H9 (cell line): ENCODE measurements at regions not wholly inside any gene's neighbourhood (a gene's known extent, or its start where the extent isn't known, plus 50 kb on each side); places are given as distances from the start of the nearest gene placed in this dataset.
A peak's percentile ranks its signal among the peaks of the same experiment; 100 is the strongest.

Experiments used
- DNase-seq: peaks from one replicate; pipeline ENCODE4 v3.0.0-alpha.2; 2017
- H2AFZ ChIP-seq: one replicate; pipeline ENCODE4 v1.6.1; 2013; ENCODE audit warnings: mild to moderate bottlenecking, low read length, control low read depth, moderate library complexity
- H2AK5ac ChIP-seq: 2 replicates; pipeline ENCODE4 v1.6.1; 2013; ENCODE audit warnings: low read length, control low read depth, mixed read lengths; ENCODE audit not compliant: insufficient read length
- H2BK120ac ChIP-seq: one replicate; pipeline ENCODE4 v1.6.1; 2013; ENCODE audit warnings: low read depth, mild to moderate bottlenecking, low read length, control low read depth, inconsistent platforms; ENCODE audit not compliant: poor library complexity, severe bottlenecking
- H2BK12ac ChIP-seq: 2 replicates; pipeline ENCODE4 v1.6.1; 2013; ENCODE audit warnings: low read length, control low read depth, mixed read lengths, low read depth; ENCODE audit not compliant: insufficient read length
- H2BK15ac ChIP-seq: 2 replicates; pipeline ENCODE4 v1.6.1; 2013; ENCODE audit warnings: low read depth, low read length, control low read depth
- H2BK20ac ChIP-seq: one replicate; pipeline ENCODE4 v1.6.1; 2013; ENCODE audit warnings: low read depth, mild to moderate bottlenecking, low read length, control low read depth, inconsistent platforms; ENCODE audit not compliant: poor library complexity, severe bottlenecking
- H2BK5ac ChIP-seq: 2 replicates; pipeline ENCODE4 v1.6.1; 2013; ENCODE audit warnings: low read length, control low read depth, mixed read lengths; ENCODE audit not compliant: insufficient read length
- H3K14ac ChIP-seq: 2 replicates; pipeline ENCODE4 v1.6.1; 2013; ENCODE audit warnings: low read length, control low read depth; ENCODE audit not compliant: insufficient read depth
- H3K18ac ChIP-seq: 2 replicates; pipeline ENCODE4 v1.6.1; 2013; ENCODE audit warnings: low read depth, mild to moderate bottlenecking, mixed read lengths, low read length, control low read depth; ENCODE audit not compliant: insufficient read length
- H3K23ac ChIP-seq: 2 replicates; pipeline ENCODE4 v1.6.1; 2013; ENCODE audit warnings: low read length, control low read depth, mixed read lengths, low read depth; ENCODE audit not compliant: insufficient read length
- H3K23me2 ChIP-seq: 2 replicates; pipeline ENCODE4 v1.6.1; 2013; ENCODE audit warnings: low read depth, mild to moderate bottlenecking, mixed read lengths, low read length, control low read depth; ENCODE audit not compliant: insufficient read length, poor library complexity, severe bottlenecking
- H3K27ac ChIP-seq: 2 replicates; pipeline ENCODE4 v1.5.1; 2013; ENCODE audit warnings: low read length, control low read depth, mixed read lengths, low read depth; ENCODE audit not compliant: insufficient read length
- H3K27me3 ChIP-seq: 2 replicates; pipeline ENCODE4 v1.6.1; 2013; ENCODE audit warnings: low read length, control low read depth, inconsistent platforms; ENCODE audit not compliant: insufficient read depth
- H3K4ac ChIP-seq: 2 replicates; pipeline ENCODE4 v1.6.1; 2013; ENCODE audit warnings: low read depth, mild to moderate bottlenecking, control low read depth, inconsistent platforms, low read length, moderate library complexity
- H3K4me1 ChIP-seq: 2 replicates; pipeline ENCODE4 v1.6.1; 2013; ENCODE audit warnings: low read length, control low read depth, inconsistent platforms; ENCODE audit not compliant: insufficient read depth
- H3K4me2 ChIP-seq: 2 replicates; pipeline ENCODE4 v1.6.1; 2013; ENCODE audit warnings: low read length, control low read depth, mixed read lengths; ENCODE audit not compliant: insufficient read length, insufficient read depth
- H3K56ac ChIP-seq: 2 replicates; pipeline ENCODE4 v1.6.1; 2013; ENCODE audit warnings: low read depth, mild to moderate bottlenecking, mixed read lengths, low read length, control low read depth; ENCODE audit not compliant: insufficient read length
- H3K79me1 ChIP-seq: 2 replicates; pipeline ENCODE4 v1.6.1; 2013; ENCODE audit warnings: low read depth, mild to moderate bottlenecking, moderate library complexity, low read length, control low read depth, inconsistent platforms; ENCODE audit not compliant: insufficient read depth, poor library complexity, severe bottlenecking
- H3K79me2 ChIP-seq: 2 replicates; pipeline ENCODE4 v1.6.1; 2013; ENCODE audit warnings: low read length, control low read depth, inconsistent platforms; ENCODE audit not compliant: insufficient read depth
- H3K9ac ChIP-seq: 2 replicates; pipeline ENCODE4 v1.6.1; 2013; ENCODE audit warnings: low read length, control low read depth, mixed read lengths; ENCODE audit not compliant: insufficient read length; ENCODE audit errors: extremely low read depth
- H3K9me3 ChIP-seq: one replicate; pipeline ENCODE4 v1.6.1; 2013; ENCODE audit warnings: low read depth, low read length, inconsistent platforms; ENCODE audit not compliant: control insufficient read depth
- H3T11ph ChIP-seq: one replicate; pipeline ENCODE4 v1.6.1; 2013; ENCODE audit warnings: mild to moderate bottlenecking, low read length, control low read depth, inconsistent platforms
- H4K20me1 ChIP-seq: one replicate; pipeline ENCODE4 v1.6.1; 2013; ENCODE audit not compliant: control insufficient read depth, insufficient read length, insufficient read depth
- H4K5ac ChIP-seq: 2 replicates; pipeline ENCODE4 v1.6.1; 2013; ENCODE audit warnings: low read depth, mild to moderate bottlenecking, mixed read lengths, low read length, control low read depth; ENCODE audit not compliant: insufficient read length
- H4K8ac ChIP-seq: replicated peaks from 2 replicates; pipeline ENCODE4 v1.6.1; 2013; ENCODE audit warnings: low read length, control low read depth, mixed read lengths, low read depth; ENCODE audit not compliant: insufficient read length
- H4K91ac ChIP-seq: 2 replicates; pipeline ENCODE4 v1.6.1; 2013; ENCODE audit warnings: low read depth, mild to moderate bottlenecking, moderate library complexity, mixed read lengths, low read length, control low read depth; ENCODE audit not compliant: insufficient read length
- H3K27ac Mint-ChIP-seq, 3 experiments: 2 replicates in 2 of 3; 3 replicates in 1 of 3; pipeline ENCODE4 v1.8.0; 2020 to 2021; ENCODE audit warnings: mixed read lengths in 3 of 3, mild to moderate bottlenecking in 1 of 3, moderate library complexity in 1 of 3
- H3K27me3 Mint-ChIP-seq: 2 replicates; pipeline ENCODE4 v1.8.0; 2021; ENCODE audit warnings: low read depth, mild to moderate bottlenecking, moderate library complexity, mixed read lengths
- H3K36me3 Mint-ChIP-seq, 3 experiments: 2 replicates in 2 of 3; 3 replicates in 1 of 3; pipeline ENCODE4 v1.8.0; 2020 to 2021; ENCODE audit warnings: low read depth in 3 of 3, mixed read lengths in 3 of 3; ENCODE audit not compliant: insufficient read depth in 1 of 3
- H3K4me1 Mint-ChIP-seq, 2 experiments: 2 replicates each; pipeline ENCODE4 v1.8.0; 2020; ENCODE audit warnings: mixed read lengths in 2 of 2
- H3K4me3 Mint-ChIP-seq, 2 experiments: 2 replicates in 1 of 2; 3 replicates in 1 of 2; pipeline ENCODE4 v1.8.0; 2020 to 2021; ENCODE audit warnings: mild to moderate bottlenecking in 2 of 2, mixed read lengths in 2 of 2, moderate library complexity in 1 of 2
- H3K9me3 Mint-ChIP-seq, 2 experiments: 2 replicates in 1 of 2; 3 replicates in 1 of 2; pipeline ENCODE4 v1.8.0; 2020; ENCODE audit warnings: mild to moderate bottlenecking in 2 of 2, mixed read lengths in 2 of 2, moderate library complexity in 1 of 2
- WGBS: extraction: QIAGEN DNeasy Blood & Tissue Kit; methylation state at CpG from one replicate; pipeline ENCODE4 v1.1.7; 2013; ENCODE audit warnings: missing lambda C conversion rate, low lambda C conversion rate, mixed read lengths; ENCODE audit not compliant: insufficient read length; ENCODE audit errors: extremely low coverage; 5-methylcytosine and 5-hydroxymethylcytosine counted together
- TF ChIP-seq, protein P1 (sequence below): fragments of 200-600 bp; sonication (generic); conservative IDR thresholded peaks from 3 replicates; pipeline ENCODE4 v1.8.0; 2021; ENCODE audit warnings: antibody characterized with exemption, mild to moderate bottlenecking

DNA sequence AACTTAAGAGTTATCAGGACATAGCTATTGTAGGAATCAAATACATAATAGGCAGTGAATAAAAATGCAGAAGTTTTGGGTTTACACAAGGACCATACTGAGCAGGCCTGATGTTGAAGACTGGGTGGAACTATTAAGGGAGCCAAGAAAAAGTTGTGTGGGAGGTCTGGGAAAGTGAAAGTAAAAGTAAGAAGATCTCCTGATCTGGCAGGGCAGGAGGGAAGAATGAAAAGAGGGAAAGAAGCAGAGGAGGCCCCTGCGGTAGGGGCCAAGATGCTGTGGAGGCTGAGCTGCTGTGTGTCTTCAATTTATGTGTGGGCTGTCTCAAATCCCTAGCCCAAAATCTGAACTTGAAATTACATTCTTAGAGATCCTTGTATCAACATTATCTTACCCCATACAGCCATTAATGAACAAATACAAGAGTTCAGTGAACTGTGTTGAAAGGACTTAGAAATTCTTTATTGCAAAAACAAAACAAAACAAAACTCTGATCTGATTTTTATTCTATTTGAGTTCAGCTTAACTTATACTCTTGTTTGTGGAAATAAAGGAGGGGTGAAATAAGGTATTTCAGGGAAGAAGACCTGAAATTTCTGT, 1183.8 kb downstream of the HACE1 start:
- Histone ChIP-seq H3K4me2 (no peak overlapping the region), H3T11ph (no peak overlapping the region), H2BK15ac (no peak overlapping the region), H3K79me1 (no peaks in the 10 kb centered on the region), H3K9me3 (no peaks in the 10 kb centered on the region), H3K27ac (no peak overlapping the region), H2BK5ac (no peak overlapping the region), H3K9ac (no peak overlapping the region), H4K8ac (no peak overlapping the region), H2AK5ac (no peak overlapping the region), H4K91ac (no peak overlapping the region), H2BK20ac (no peak overlapping the region), H3K56ac (no peak overlapping the region), H3K4me1 (no peaks in the 10 kb centered on the region), H3K18ac (no peak overlapping the region), H3K4ac (no peak overlapping the region), H3K79me2 (no peaks in the 10 kb centered on the region), H2BK120ac (no peak overlapping the region), H3K23ac (no peak overlapping the region), H4K5ac (no peak overlapping the region), H3K23me2 (no peaks in the 10 kb centered on the region), H3K27me3 (no peaks in the 10 kb centered on the region), H2AFZ (peak overlapping the region; percentile 48), H2BK12ac (no peak overlapping the region), H3K14ac (no peak overlapping the region), H4K20me1 (no peaks in the 10 kb centered on the region)
- H3K4me1 Mint-ChIP-seq = no peaks in the 10 kb centered on the region
- WGBS = no CpG with 5 or more reads among the region's 1 CpG
- peaks cover 9 to 16% of the 10 kb centered on the region in 2 experiments for H3K9me3 Mint-ChIP-seq
- H3K27ac Mint-ChIP-seq = no peak overlapping the region
- H3K36me3 Mint-ChIP-seq = peaks cover 2 to 10% (median 4%) of the 10 kb centered on the region in 3 experiments; a peak in 2 of 7 replicates
- H3K27me3 Mint-ChIP-seq = no peaks in the 10 kb centered on the region
- no peak for DNase-seq
- no peak overlapping the region for H3K4me3 Mint-ChIP-seq
- TF ChIP-seq, protein P1, sequence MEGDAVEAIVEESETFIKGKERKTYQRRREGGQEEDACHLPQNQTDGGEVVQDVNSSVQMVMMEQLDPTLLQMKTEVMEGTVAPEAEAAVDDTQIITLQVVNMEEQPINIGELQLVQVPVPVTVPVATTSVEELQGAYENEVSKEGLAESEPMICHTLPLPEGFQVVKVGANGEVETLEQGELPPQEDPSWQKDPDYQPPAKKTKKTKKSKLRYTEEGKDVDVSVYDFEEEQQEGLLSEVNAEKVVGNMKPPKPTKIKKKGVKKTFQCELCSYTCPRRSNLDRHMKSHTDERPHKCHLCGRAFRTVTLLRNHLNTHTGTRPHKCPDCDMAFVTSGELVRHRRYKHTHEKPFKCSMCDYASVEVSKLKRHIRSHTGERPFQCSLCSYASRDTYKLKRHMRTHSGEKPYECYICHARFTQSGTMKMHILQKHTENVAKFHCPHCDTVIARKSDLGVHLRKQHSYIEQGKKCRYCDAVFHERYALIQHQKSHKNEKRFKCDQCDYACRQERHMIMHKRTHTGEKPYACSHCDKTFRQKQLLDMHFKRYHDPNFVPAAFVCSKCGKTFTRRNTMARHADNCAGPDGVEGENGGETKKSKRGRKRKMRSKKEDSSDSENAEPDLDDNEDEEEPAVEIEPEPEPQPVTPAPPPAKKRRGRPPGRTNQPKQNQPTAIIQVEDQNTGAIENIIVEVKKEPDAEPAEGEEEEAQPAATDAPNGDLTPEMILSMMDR = no peak
